A549 (cell line): ENCODE measurements at regions not wholly inside any gene's neighbourhood (a gene's known extent, or its start where the extent isn't known, plus 50 kb on each side); places are given as distances from the start of the nearest gene placed in this dataset.

Source experiments
- CTCF ChIP-seq: fragments of >200 bp; sonication (Bioruptor Twin); formaldehyde crosslinking; IDR thresholded peaks from 3 replicates; pipeline ENCODE4 v1.5.1; 2016
- POLR2A ChIP-seq: IDR thresholded peaks from 2 replicates; pipeline ENCODE4 v1.6.1; 2012; ENCODE audit warnings: mild to moderate bottlenecking, low read length
- RAD21 ChIP-seq, 2 experiments: fragments of >200 bp in 1 of 2; sonication (Bioruptor Twin) in 1 of 2; formaldehyde crosslinking in 1 of 2; IDR thresholded peaks in 1 of 2; conservative IDR thresholded peaks in 1 of 2; 2 replicates in 1 of 2; 3 replicates in 1 of 2; pipeline ENCODE4 v1.6.1; 2012 to 2018; ENCODE audit warnings: inconsistent platforms in 1 of 2
- TF ChIP-seq, protein P1 (sequence below): IDR thresholded peaks from 2 replicates; pipeline ENCODE4 v1.6.1; 2012; ENCODE audit warnings: low read depth, borderline replicate concordance

DNA sequence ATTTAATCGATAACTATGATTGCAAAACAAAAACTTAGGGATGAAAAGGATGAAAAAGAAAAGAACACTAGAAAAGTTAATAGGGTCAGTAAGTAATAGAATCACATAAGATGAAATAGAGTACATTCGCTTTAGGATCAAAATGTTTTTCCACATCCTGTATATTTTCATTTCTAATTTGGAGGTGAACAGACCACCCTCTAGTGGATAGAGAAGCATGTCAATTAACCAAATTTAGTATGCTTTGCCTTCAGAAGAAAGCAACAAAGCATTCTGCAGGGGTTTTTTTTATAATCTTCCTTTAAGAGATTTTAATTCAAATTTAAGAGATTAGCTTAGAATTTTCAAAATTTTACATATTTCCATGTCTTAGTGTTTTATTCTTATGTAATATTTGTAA lies 611.0 kb upstream of the SGCG start:
- TF ChIP-seq CTCF (no peak), RAD21 (conservative IDR thresholded peaks at IDR 0.05 in 1 of 2, IDR thresholded peaks at IDR 0.05 in 1 of 2) (no peak), POLR2A (no peak)
- TF ChIP-seq, protein P1, sequence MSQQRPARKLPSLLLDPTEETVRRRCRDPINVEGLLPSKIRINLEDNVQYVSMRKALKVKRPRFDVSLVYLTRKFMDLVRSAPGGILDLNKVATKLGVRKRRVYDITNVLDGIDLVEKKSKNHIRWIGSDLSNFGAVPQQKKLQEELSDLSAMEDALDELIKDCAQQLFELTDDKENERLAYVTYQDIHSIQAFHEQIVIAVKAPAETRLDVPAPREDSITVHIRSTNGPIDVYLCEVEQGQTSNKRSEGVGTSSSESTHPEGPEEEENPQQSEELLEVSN, result no peak
